GM12892 (cell line): ENCODE measurements at regions not wholly inside any gene's neighbourhood (a gene's known extent, or its start where the extent isn't known, plus 50 kb on each side); places are given as distances from the start of the nearest gene placed in this dataset.

Source experiments
- DNase-seq: peaks from one replicate; pipeline ENCODE4 v3.0.0; 2011; ENCODE audit not compliant: insufficient read length
- FAIRE-seq: peaks from 2 replicates; lab custom pipeline; 2011; peaks lifted over from hg19 to GRCh38; lab: Jason Lieb, UNC
- POLR2A ChIP-seq: IDR thresholded peaks from 2 replicates; pipeline ENCODE4 v1.6.1; 2011; ENCODE audit warnings: low read depth, low read length, control low read depth
- POLR2AphosphoS5 ChIP-seq: IDR thresholded peaks from 2 replicates; pipeline ENCODE4 v1.6.1; 2011; ENCODE audit warnings: low read depth, low read length, control low read depth
- TAF1 ChIP-seq: IDR thresholded peaks from 2 replicates; pipeline ENCODE4 v1.6.1; 2011; ENCODE audit warnings: low read depth, mild to moderate bottlenecking, control low read depth, low read length, borderline replicate concordance

DNA sequence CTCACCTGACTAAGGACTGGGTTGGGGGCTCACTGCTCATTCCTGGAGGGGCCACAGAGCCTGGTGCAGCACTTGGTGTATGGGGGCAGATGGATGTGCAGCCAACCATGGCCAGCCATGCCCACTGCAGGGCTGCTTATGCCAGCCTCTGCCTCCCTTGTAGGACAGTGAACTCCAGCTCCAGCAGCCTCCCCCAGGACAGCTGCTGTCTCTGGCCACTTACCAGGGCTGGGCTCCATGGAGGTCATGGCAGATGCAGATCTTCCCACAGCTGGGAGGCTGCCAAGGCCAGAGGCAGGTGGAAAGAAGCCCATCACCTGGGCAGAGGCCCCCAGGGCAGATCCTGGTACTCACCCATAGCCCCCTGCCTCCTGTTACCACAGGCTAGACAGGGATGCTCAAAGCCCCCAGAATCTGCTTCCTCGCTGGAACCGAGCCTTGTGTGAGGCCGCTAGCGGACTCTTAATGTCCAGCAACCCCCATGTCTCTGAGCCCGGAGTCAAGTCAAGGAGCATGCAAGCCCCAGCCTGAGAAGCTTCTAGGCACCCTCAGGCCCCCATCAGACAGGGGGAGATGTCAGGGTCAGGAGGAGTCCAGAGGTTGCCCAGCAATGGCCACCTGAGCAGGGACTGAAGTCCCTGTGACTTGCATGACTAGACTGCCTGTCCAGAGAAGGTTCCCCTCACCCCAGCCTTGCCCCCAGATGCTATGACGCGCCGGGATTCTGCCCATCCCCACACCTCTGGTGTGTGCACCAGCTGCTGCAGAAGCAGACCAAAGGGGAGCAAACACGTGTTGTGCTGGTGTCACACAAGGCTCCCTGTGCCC is 123.6 kb downstream of the TWIST2 start:
- no peak for TF ChIP-seq TAF1
- FAIRE-seq, result no peak
- DNase-seq, result no peak

DNA sequence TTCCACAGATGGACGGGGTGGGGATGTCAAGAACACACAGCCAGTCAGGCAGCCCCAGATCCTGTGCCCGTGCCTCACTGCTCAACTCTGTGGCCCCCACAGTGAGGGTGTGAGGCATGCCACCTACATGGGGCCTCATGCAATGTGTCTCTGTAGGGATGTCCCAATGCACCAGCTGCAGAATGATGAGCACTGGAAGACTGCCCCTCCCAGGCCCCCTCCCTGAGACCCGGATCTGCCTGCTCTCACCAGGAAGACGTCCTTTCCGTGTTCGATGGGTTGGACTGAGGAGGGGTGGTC is 124.2 kb downstream of the TWIST2 start:
- no peak for DNase-seq
- TF ChIP-seq TAF1, result no peak
- TF ChIP-seq POLR2A, result no peak
- no peak for TF ChIP-seq POLR2AphosphoS5
- FAIRE-seq, result no peak

DNA sequence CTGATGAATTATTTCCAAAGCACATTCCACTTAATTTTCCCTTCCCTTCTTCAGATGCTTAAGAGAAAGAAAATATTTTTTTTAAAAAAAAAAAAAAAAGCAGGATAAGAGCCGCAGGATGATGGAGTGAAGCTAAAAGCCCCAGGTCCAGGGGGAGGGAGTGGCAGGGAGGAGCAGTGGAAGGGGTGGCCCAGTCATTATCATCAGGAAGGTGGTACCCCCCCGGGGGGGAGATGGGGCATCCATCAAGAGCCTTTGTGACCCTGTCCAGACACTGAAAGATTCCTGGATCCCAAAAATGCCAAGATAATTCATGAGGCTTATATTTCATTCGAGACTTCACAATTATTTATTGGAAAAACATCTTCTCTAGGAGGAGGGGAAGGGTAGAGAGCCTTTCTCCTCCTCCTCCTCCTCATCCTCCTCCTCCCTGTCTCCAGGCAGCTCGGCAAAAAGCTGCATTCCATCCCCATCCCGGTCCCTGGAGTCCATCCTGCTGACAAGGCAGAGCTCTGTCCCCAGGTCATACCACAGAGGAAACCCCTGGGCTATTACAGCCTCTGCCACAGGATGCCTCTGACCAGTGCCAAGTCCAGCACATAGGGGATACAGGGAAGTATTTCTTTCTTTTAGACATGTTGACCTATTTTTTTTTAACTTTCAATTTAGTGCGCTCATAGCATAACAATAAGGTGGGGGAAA is 125.3 kb downstream of the TWIST2 start:
- FAIRE-seq (no peak), DNase-seq (no peak)
- no peak for TF ChIP-seq POLR2A

DNA sequence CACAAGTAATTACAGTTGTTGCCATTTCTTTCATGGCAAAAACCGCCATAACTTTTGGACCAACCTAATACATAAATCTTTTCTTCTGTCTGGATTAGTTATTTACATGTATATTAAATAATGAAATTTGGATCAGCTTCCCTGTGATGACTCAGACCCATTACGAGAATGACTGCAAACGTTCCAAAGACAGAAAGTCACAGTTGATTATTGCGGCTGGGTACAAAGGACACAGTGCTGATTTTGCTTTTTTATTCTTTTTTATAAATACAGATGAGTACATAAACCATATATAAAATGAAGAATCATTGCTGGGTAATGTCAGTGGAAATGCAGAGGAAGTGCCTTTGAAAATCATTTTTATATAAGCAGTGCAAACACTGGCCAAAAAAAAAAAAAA is 126.2 kb downstream of the TWIST2 start:
- TF ChIP-seq TAF1, result no peak
- TF ChIP-seq POLR2AphosphoS5, result no peak
- no peak for TF ChIP-seq POLR2A
- no peak for FAIRE-seq
- DNase-seq, result no peak

DNA sequence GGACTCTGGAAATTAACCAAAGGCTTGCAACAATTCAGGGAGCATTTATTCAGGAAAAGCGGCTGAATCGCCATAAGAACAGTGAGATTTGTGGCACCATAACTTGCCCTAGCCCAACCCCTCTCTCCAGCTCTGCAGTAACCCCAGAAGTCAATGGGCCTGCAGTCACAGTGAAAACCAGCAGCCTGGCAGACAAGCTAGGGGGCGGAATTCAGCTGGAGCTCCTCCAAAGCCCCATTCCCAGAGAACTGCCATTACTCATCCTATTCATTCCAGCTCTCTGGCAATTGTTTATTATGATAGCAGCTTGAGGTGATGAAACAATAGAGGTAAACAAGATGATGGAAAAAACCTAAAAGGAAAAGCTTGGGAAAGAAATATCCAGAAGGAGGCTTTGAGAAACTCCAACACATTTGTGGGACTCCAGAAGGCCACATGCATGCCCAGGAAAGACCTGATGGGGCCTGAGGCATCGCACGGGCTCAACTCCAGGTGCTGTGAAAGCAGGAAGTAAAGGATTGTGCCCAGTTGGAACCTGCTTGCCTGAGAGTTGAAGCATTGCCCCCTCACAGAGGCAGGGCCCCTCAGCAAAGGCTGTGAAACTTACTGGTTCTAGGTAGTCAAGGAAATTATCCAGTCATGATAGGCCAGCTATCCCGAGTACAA is 126.7 kb downstream of the TWIST2 start:
- DNase-seq (no peak), FAIRE-seq (no peak)
- no peak for TF ChIP-seq POLR2A
- no peak for TF ChIP-seq POLR2AphosphoS5
- no peak for TF ChIP-seq TAF1

DNA sequence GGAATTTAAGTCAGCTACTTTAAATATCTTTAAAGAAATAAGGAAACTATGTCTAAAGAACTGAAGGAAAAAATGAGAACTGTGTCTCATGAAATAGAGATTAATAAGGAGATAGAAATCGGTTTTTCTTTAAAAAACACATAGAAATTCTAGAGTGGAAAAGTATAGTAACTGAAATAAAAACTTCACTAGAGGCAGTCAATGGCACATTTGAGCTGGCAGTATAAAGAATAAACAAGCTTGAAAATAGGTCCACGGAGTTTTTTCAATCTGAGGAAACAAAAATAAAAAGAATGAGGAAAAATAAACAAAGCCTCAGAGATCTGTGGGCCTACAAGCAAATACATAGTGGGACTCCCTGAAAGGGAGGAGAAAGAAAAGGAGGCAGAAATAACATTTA is 127.5 kb downstream of the TWIST2 start:
- FAIRE-seq (no peak), DNase-seq (no peak)
- no peak for TF ChIP-seq TAF1
- no peak for TF ChIP-seq POLR2A
- TF ChIP-seq POLR2AphosphoS5, result no peak

DNA sequence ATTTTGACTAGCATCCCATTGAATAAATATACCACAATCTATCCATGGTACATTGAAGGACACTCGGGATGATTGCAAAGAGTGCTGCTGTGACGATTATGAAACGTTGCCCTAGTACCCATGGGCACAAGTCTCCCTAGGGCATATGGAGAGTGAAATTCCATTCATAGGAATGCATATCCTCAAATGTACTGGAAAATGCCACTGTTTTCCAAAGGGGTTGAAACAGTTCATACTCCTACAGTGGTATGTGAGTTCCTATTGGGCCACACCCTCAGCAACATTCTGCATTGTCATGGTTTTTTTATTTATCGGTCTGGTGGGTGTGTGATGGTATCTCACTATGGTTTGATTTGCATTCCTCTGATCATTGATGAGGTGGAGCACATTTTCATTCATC is 130.6 kb downstream of the TWIST2 start:
- FAIRE-seq, result no peak
- DNase-seq, result no peak
- TF ChIP-seq POLR2A, result no peak
- TF ChIP-seq POLR2AphosphoS5, result no peak
- TF ChIP-seq TAF1, result no peak

DNA sequence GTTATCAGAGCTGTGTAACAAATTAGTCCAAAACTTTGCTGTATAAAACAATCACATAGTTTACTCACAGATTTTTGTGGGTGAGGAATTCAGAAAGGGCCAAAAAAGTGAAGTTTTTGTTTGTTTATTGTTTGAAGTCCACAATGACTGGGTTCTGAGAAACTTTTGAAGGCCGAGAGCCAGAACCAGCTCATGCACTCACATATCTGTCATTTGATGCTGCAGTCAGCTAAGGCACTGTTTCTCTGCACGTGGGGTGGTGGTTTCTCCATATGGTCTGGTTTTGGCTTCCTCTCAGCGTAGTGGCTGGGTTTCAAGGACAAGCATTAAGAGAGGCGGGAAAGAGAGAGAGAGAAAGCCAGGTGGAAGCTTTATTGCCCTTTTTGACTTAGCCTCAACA is 131.8 kb downstream of the TWIST2 start:
- no peak for DNase-seq
- no peak for FAIRE-seq
- TF ChIP-seq POLR2AphosphoS5, result no peak
- TF ChIP-seq POLR2A, result no peak
- no peak for TF ChIP-seq TAF1

DNA sequence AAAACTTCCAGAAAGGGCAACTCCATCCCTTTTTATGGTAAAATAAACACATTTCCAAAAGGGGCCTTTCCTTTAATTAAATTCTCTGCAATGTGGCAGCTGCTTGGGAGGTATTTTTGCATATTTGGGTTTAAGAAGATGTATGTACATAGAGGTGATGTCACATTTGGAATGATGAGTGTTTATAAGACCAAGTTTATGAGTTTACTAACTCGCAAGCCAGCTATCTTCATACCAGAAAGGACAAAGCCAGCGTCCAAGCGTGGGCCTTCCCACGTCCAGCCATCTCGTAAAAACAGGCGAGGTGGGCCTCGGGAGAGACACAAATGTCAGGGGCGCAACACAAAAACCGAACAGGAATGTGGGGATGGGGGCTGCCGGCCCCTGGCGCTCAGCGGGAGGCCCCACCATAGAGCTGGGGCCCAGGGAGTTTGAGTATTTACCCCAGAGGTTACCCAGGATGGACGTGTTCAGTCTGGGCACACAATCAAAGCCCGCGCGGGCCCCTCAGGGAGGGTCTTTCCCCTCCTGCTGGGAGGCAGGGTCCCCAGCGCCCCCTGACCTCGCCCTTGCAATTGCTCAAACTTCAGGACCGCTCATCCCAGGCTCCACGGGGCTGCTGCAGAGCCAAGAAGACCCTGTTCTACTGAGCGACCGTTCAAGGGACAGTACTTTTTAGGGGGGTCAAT is 137.3 kb downstream of the TWIST2 start:
- FAIRE-seq (no peak), DNase-seq (no peak)
- no peak for TF ChIP-seq TAF1
- no peak for TF ChIP-seq POLR2A
- no peak for TF ChIP-seq POLR2AphosphoS5

DNA sequence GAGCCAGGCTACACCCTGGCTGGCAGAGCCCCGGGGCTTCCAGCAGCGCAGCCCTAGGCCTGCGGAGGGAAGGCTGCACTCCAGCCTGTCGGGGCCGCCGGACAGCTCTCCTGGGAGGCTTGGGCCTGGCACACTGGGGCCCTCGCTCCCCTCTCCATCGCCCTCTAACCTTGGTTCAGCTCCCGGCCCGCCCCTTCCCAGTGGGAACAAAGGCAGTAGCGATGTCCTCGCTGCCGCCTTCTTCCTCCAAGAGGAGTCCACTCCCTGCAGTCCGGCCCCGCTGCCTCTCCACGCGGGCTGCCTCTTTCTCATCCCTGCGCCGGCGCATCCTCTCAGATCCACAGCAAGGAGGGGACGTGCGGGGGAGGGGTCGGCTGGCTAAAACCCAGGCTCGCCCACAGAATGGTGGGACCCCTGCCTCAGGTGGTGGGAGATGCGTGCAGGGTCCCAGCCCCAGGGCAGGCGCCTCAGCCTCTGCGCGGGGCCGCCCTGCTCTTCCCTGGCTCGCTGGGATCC is 138.1 kb downstream of the TWIST2 start:
- FAIRE-seq (no peak), DNase-seq (no peak)
- TF ChIP-seq POLR2AphosphoS5, result no peak

DNA sequence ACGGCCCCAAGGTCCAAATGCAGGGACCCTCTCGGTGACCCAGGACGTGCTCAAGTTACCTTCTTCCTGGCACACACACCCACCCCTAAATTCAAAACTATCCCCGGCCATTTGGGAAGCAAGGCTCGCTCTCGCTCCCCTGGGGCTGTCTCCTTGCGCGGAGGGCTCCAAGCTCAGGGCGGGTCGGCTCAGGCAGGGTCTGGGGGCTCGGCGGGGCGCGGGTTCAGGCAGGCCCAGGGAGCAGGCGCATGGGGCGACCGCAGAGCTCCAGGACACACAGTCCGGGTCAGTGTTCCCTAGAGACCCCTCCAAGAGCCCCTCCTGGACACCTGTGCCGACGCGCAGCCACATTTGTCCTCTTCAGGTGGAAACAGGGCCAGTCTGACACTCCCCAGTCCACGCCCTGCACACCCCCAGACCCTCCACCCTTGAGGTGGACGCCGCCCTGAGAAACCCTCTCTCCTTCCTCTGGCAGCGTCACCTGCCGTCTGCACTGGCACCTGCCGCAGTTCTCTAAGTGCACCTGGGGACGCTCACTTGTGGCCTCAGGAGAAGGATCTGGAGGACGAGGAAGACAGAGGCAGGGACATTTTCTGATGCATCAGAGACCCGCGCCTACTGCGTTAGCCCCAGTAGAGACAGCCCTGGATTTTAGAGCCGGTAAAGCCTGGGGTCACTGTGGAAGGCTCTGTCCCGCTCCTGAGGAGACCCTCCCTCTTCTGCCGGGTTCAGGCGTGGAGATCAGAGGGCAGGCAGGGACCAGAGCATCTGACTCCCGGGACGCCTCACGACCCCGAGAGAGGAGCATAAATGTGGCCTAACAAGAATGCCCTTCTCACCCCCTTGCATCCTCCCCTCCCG is 138.8 kb downstream of the TWIST2 start:
- DNase-seq (no peak), FAIRE-seq (no peak)
- TF ChIP-seq POLR2A (no peak), POLR2AphosphoS5 (no peak), TAF1 (no peak)
